Mesenteric fat pad (tissue), 1 donor: ENCODE measurements at regions not wholly inside any gene's neighbourhood (a gene's known extent, or its start where the extent isn't known, plus 50 kb on each side); places are given as distances from the start of the nearest gene placed in this dataset.
"Not testable (repeated sequence)": the region's sequence is repeated elsewhere in the genome, so short reads cannot be mapped to it uniquely, and the experiment has no call there.

ENCODE experiments used
- DNase-seq: peaks from one replicate; pipeline ENCODE4 v3.0.0-alpha.2; 2020; ENCODE audit warnings: low spot score
- donor health status: DM: yes; HTN: yes; CAD: no.

DNA sequence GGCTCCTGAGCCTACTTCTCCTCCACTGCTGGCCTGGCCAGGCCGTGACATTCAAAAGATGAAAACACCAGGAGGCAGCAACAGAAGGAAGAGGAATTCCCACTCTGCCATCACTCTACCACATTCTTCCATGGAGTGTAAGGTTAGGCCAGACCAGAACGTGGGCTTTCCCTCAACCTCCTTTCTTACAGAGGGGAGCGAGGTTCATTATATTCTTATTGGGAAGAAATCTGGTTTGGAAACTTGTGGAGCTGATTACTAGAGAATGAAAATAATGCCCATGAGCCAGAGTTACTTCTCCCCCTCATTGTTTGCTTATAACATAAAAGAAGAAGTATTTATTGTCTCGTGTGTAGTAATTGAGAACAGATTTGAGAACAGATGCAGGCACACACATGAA, 136.3 kb upstream of the BASP1 start:
- no peak for DNase-seq

DNA sequence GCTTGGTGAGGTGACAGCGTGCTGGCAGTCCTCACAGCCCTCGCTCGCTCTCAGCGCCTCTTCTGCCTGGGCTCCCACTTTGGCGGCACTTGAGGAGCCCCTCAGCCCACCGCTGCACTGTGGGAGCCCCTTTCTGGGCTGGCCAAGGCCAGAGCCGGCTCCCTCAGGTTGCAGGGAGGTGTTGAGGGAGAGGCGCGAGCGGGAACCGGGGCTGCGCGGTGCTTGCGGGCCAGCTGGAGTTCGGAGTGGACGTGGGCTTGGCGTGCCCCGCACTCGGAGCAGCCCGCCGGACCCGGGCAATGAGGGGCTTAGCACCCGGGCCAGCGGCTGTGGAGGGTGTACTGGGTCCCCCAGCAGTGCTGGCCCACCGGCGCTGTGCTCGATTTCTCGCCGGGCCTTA, 134.2 kb upstream of the BASP1 start:
- DNase-seq: not testable (repeated sequence)

DNA sequence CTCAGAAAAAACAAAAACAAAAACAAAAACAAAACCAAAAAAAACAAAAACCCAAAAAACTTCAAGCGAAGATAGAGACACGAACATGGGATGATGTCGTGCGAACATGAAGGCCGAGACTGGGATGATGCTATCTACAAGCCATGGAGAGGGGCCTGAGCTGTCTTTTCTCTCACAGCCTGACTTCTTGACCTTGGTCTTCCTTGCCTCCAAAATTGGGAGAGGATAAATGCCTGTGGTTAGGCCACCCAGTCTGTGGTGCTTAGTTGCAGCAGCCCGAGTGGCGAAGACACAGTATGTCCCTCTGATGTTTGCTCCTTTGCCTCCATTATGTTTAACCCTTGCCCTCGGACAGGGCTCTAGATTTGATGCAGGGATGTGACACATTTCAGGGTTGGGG, 130.4 kb upstream of the BASP1 start:
- no peak for DNase-seq

DNA sequence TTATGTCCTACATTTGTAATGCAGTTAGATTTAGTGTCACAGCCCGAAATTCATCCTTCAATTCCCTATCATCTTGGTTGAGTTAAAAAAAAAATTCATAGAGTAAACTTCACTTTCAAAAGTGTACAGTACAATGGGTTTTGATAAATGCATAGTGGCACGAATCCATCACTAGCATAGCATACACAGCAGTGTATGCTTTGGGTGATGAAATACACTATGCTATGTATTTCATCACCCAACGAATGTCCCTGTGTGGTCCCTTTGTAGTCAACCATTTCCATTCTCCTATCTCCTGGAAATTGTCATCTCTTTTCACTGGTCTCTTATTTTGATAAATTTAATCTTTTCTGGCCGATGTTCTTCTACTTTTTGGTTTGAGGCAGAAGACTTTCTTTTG, 129.4 kb upstream of the BASP1 start:
- DNase-seq: no peak

DNA sequence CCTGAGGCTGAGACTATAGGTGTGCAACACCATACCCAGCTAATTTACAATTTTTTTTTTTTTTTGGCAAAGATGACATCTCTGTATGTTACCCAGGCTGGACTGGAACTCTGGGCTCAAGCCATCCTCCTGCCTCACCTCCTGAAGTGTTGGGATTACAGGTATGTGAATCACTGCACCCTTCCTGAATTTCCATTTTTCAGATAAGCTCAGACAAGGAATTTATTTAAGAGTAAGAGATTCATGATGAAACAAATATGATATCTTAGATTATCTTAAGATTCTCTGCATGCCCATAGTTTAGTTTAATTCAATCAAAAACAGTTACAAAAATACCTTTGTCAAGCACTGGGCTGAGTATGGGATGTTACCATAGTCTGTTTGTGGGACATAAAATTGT, 128.4 kb upstream of the BASP1 start:
- no peak for DNase-seq

DNA sequence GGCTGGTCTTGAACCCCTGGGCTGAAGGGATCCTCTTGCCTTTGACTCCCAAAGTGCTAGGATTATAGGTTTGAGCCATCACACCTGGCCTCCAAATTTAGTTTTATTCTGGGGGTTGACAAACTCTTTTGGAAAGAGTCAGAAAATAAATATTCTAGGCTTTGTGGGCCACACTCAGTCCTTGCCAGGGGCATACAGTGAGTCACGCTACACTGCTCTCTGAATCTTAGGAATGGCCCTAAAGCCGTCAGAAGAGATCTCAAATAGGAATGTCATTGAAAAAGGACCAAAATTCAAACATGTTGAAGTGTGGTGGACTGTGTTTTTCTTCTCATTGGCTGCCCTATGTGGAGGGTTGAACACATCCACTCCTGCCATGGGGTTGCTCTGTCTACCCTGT, 127.7 kb upstream of the BASP1 start:
- DNase-seq: no peak

DNA sequence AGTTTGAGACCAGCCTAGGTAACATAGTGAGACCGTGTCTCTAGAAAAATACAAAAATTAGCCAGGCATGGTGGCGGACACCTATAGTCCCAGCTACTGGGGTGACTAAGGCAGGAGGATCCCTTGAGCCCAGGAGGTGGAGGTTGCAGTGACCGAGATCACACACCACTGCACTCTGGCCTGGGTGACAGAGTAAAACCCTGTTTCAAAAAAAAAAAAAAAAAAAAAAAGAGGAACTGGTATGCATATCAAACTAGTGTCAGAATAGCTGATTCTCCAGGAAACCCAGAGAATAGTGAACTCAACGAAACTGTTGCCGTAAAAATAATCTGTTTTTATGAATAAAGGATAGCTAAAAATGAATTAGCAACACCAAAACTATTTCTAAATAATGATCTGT, 126.6 kb upstream of the BASP1 start:
- DNase-seq: no peak

DNA sequence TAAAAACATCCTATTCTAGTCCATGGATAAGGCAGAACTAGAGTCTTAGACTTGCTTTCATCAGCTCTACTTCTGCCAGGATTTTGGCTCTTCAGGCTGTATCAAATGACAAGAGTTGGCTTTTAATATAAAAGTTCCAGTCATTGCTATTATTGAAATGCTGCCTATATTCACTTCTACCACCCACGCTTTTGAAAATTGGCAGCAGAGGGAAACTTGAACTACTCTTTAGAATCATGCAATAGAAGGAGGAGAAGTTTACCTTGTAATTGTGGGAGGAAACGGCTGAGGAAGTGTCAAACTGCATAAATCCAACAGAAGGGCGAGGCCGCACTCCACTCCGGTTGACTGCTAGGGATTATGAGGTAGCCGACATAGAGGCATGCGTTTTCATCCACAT, 122.6 kb upstream of the BASP1 start:
- no peak for DNase-seq

DNA sequence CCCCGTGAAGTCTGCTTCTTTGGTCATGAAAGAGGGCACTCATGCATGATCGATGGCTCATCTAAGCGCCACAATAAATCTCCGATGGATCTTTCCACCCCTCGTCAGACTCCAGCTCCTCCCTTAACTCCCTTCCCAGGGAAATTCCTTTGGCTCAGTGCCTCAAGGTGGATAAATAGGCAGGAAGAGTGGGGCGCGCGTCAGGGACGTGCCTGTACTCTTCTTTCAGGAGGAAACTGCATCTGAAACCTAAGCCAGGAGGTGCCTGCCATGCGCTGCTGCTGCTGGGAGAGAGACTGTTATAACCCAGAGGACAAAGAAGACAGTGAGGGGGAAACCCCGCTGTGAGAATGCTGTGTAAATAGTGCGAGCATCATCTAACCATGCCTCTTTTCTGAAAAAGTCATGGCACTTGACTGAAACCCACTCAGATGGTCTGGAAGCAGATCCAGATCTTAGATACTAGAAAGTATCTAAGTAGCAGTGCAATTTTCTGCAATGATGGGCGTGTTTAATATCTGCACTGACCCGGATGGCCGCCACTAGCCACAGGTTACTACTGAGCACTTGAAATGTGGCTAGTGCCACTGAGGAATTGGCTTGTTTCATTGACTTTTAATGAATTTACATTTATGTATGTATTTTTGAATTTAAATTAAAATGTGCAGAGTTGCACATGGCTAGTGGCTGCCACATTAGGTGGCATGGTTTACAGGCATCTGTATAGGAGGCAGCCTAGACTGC, 120.3 kb upstream of the BASP1 start:
- DNase-seq: no peak

DNA sequence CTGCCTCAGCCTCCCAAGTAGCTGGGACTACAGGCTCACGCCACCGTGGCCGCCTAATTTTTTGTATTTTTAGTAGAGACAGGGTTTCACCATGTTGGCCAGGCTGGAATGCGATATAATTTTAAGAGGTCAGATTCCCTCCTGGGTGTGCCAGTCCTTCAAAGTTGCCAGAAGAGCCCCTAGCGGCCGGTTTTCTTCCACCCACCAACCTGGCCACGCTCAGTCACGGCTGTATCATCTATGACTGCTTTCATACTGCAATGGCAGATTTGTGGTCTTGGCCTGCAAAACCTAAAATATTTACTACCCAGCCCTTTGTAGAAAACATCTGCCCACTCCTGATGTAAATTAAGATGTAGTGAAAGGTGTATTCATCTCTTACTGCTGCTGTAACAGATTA, 117.5 kb upstream of the BASP1 start:
- no peak for DNase-seq

DNA sequence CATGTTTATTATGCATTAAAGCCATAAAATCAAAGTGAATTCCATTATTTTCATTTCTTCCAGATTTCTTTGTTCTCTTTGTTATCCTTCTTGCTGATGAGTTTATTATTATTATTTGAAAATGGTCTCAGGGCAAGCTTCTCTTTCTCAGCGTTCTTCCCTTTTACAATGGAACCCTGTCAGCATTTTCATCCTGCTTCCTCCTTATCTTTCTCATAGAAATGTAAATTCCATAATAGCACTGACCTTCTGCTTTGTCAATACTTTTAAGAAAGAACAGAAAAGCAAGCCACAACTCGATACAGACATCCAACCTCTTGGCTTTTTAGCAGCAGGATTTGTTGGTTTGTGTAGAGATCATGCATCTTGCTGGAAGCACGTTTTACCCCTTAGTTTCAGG, 114.0 kb upstream of the BASP1 start:
- no peak for DNase-seq

DNA sequence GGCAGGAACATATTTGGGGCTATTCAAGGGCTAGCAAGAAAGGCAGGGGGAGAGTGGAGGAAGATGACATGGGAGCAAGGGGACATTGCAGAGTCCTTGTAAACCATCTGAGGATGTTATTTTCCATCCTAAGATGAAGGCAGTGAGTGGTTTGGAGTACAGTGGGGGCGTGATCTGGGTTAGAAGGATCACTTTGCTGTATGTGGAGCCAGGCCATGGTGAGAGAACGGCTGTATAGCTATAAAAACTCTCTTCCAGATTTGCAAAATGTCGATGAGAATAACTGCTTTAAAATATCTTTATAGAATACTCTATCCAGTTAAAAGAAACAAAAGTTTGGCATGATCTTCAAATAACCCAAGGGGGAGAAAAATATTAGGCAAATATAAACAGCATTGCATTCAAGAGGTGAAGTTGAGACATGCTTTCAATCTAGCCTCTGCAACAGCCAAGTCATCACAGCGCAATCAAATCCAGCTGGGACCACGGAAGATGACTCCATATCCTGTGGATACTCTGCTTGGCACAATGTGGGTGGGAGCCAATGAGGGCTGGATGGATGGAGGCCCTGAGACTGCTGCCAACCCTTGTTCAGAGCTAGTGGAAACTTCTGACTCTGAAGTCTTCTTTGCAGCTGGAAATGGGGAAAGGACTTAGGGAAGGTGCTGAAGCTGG, 111.5 kb upstream of the BASP1 start:
- no peak for DNase-seq

DNA sequence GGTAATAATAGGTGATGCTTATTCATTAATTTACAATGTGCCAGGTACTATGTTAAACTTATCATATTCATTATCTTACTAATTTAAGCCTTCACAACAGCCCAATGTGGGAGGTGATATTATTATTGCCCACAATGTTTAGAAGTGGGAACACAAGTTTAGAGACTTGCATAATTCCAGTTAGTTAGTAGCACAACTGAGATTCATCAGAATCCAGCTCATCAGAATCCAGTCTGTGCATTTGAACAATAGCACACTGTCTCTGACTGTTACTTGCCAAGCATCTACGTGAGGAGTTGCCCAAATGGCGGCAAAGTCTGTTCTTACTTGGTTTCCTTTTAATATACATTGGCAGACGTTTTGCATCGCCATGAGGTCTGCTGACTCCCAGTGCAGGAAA, 110.9 kb upstream of the BASP1 start:
- DNase-seq: no peak

DNA sequence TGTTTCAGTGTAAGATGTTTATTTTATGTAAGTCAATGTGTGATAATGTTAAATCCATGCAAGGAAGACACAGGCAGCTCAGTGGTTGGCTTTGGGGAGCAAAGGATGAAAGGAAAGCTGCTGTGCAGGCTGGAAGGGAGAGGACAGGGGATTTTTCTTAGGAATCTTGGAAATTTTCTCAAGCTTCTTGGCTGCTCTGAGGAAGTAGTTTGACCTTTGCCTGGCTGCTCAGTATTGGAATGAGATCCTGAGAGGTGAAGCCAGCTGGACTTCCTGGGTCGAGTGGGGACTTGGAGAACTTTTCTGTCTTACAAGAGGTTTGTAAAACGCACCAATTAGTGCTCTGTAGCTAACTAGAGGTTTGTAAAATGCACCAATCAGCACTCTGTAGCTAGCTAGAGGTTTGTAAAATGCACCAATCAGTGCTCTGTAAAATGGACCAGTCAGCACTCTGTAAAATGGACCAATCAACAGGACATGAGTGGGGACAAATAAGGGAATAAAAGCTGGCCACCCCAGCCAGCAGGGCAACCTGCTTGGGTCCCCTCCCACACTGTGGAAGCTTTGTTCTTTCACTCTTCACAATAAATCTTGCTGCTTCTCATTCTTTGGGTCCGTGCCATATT, 105.2 kb upstream of the BASP1 start:
- DNase-seq: not testable (repeated sequence)

DNA sequence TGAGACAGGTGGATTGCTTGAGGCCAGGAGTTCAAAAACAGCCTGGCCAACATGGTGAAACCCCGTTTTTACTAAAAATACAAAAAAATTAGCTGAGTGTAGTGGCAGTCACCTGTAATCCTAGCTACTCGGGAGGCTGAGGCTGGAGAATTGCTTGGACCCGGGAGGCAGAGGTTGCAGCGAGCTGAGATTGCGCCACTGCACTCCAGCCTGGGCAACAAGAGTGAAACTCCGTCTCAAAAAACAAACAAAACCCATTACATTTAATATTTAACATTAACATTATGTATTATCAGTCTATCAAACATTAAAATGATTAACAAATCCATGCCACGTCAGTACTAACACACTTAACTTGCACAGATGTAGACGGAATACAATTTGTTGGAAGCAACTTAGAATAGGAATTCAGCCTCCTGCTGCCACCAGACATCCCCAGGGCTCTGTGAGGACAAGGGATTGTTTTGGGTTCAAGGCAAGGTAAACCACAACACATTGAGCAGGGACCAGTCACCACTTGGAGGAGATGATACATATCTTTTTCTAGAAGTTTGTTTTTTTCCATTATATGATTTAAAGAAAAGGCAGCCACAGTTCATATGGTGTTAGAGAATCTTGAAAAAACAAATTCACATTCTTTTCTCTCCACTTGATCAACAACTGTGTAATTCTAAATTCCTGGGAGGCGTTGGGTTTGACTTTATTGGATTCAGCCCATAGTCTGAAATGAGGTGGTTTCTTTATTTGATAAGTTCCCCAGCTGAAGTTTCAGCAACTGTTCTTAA, 104.1 kb upstream of the BASP1 start:
- DNase-seq: no peak

DNA sequence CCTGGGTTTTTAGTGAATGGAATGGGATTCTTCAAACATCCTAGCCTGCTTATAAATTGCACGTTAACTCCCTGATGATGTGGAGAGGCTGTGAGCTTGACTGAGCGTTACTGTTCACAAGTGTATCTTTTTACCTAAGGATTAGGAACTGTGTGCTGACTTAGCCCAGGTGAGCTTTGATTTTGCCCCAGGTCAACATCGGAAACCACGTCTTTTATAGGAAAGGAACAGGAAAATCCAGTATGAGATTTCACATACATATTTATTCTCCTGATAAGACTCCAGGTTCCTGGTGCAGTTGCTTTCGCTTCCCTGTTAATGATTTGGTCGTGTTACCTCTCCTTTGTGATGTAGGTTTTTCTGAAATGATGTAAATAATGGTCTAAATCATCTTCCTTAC, 103.2 kb upstream of the BASP1 start:
- DNase-seq: no peak

DNA sequence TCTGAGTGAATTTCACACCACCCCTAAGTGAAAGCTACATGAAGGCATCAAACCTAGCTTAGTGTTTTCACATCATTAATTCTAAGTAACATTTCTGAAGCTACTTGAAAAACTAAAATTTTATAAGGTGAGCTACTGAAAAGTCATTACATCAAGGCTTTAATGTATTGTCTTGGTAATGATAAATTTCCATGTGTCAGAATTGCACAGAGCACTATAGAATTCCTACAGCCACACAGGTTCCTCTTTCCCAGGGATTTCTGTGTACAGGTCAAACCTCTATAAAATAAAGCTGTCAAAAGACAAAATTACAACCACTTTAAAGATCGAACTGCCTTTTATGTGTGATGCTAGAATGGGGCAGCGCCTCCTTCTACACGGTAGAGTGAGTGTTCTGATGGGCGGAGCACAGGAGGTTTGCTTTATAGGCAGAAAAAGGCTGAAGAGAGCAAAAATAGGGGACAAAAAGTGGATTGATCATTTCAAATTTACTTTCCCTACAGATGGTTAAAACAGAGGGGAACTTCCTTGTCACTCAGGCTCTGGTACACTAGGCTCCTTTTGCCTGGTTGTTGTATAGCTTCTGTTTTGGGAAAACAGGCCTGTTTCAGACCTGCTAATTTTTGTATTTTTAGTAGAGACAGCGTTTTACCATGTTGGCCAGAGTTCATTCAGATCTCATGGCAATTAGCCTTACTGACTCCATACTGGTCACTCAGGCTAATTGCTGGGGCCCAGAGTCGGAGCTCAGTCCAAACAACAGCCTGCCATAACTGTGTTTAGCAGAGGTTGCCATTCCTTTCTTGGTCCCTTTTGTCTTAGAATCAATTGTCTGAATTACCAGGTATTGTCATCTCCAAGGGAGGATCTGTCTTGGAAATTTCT, 102.5 kb upstream of the BASP1 start:
- no peak for DNase-seq

DNA sequence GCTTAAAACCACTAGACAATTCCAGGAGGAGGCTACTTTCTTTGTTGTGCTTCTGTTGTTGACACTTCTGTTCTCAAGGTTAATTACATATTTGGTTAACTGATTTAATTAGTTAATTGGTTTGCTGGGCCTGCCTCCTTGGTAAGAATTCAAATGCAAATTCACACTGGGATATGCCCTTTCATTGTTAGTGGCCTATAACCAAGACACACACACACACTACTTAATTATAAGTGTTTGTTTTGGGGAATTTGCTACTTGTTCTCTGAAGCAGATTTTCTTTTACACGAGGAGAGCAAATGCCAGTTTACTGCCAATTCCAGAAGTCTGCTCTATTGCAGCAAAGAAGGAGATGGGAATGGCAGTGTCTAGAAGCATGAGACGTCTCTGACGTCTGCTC, 101.6 kb upstream of the BASP1 start:
- no peak for DNase-seq

DNA sequence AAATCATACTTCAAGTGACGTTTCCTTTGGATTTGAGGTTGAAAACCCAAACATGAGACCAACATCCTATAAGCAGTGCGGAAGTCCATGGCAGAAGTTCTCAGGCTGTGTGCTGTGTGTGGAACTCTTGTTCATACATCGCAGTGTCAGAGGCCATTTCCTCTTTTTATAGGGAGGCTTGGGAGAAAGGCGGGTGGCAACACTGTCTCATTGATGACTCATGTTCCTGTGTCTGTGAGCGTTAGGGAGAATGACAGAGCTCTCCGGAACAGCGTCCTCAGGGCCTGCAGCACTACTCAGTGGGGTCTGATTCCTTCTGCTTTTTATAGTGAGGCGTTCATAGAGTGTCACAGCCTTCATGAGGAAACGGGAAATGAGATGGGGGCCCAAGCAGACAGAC, 98.8 kb upstream of the BASP1 start:
- DNase-seq: peak; percentile 68

DNA sequence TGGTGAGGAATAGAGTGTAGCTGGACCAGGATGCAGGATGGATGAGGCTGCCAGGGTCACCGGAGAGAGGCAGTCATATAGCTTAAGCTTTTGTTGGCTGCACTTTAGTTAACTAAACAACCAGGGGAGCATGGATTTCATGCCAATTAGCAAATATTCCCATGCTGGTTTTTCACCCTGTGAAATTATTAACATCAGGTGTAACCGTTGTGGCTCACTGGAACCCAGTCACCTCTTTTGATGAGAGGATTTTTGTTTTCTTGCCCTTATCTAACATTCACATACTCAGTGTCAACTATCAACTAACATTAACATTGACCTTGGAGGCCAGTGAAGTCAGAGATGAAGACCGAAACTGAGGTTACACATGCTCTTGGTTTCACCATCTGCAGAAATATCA, 97.2 kb upstream of the BASP1 start:
- DNase-seq: no peak

DNA sequence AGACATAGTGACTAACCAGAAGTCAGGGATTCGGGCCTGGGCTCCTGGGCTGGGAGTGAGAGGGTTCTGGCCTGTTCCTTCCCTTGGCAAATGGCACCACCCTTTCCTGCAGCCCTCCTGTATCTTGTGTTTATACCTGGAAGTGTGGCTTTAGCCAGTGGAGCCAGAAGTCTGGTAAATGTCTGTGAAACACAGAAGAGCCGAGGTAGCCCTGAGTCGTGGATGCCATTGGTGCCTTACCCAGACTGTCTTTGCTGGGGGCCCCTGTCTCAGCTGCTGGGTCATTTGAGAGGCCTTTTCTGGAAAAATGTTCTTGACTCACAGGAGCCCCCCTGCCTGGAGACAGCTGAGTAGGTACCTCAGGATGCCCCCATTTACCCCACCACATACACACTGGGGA, 95.7 kb upstream of the BASP1 start:
- DNase-seq: no peak
